Esophagus squamous epithelium (tissue), 4 donors: ENCODE measurements at regions not wholly inside any gene's neighbourhood (a gene's known extent, or its start where the extent isn't known, plus 50 kb on each side); places are given as distances from the start of the nearest gene placed in this dataset.

Experiments used
- POLR2A ChIP-seq, 4 donors: fragments of 450-650 bp; IDR thresholded peaks; one replicate each; pipeline ENCODE4 v1.6.1; 2017; ENCODE audit warnings: antibody characterized with exemption in 4 of 4, mild to moderate bottlenecking in 4 of 4, moderate library complexity in 3 of 4
- TF ChIP-seq, protein P1 (sequence below), 6 experiments: fragments of 450-650 bp in 4 of 6; fragments of 200-600 bp in 2 of 6; sonication (generic) in 2 of 6; IDR thresholded peaks; one replicate each; pipeline ENCODE4 v1.5.1; 2016 to 2019; ENCODE audit warnings: antibody characterized with exemption in 6 of 6, mild to moderate bottlenecking in 4 of 6, moderate library complexity in 4 of 6

DNA sequence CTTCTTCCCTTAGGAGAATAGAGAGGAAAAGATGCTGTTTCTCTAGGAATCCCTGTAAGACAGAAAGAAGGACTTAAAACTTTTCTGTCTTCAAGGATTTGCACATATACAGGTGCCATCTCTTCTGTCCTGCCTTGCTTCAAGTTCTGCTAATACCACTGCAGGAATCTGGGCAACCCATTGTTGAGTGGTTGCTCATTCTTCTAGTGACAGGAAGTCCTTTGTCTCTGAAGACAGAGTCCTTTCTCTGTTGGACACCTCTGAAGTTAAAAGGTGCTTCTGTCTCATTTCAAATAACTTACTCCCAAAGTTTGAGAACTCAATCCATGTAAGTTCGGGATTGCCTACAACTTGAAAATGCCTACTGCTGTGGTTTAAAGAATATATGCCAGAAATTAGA lies 114.4 kb upstream of the TMTC4 start:
- TF ChIP-seq, protein P1, sequence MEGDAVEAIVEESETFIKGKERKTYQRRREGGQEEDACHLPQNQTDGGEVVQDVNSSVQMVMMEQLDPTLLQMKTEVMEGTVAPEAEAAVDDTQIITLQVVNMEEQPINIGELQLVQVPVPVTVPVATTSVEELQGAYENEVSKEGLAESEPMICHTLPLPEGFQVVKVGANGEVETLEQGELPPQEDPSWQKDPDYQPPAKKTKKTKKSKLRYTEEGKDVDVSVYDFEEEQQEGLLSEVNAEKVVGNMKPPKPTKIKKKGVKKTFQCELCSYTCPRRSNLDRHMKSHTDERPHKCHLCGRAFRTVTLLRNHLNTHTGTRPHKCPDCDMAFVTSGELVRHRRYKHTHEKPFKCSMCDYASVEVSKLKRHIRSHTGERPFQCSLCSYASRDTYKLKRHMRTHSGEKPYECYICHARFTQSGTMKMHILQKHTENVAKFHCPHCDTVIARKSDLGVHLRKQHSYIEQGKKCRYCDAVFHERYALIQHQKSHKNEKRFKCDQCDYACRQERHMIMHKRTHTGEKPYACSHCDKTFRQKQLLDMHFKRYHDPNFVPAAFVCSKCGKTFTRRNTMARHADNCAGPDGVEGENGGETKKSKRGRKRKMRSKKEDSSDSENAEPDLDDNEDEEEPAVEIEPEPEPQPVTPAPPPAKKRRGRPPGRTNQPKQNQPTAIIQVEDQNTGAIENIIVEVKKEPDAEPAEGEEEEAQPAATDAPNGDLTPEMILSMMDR (IDR thresholded peaks at IDR 0.05): no peak
- TF ChIP-seq POLR2A (IDR thresholded peaks at IDR 0.05): no peak
